Skeletal muscle satellite cell (primary cell): ENCODE measurements at regions not wholly inside any gene's neighbourhood (a gene's known extent, or its start where the extent isn't known, plus 50 kb on each side); places are given as distances from the start of the nearest gene placed in this dataset.

Source experiments
- H3K27me3 ChIP-seq: 2 replicates; pipeline ENCODE4 v1.7.0; 2013; ENCODE audit warnings: low read length; ENCODE audit not compliant: control insufficient read depth, insufficient read depth
- H3K36me3 ChIP-seq: 2 replicates; pipeline ENCODE4 v1.7.0; 2013; ENCODE audit warnings: mild to moderate bottlenecking, control low read depth, low read length; ENCODE audit not compliant: insufficient read depth
- H3K4me1 ChIP-seq: 2 replicates; pipeline ENCODE4 v1.7.0; 2013; ENCODE audit warnings: low read length; ENCODE audit not compliant: control insufficient read depth, insufficient read depth
- H3K4me2 ChIP-seq: 2 replicates; pipeline ENCODE4 v1.7.0; 2013; ENCODE audit warnings: mild to moderate bottlenecking, low read length
- H3K4me3 ChIP-seq: 2 replicates; pipeline ENCODE4 v1.7.0; 2013; ENCODE audit warnings: low read length
- H3K9ac ChIP-seq: 2 replicates; pipeline ENCODE4 v1.7.0; 2013; ENCODE audit warnings: mild to moderate bottlenecking, low read depth, low read length, moderate library complexity
- H3K9me3 ChIP-seq: replicated peaks from 2 replicates; pipeline ENCODE4 v1.7.0; 2013; ENCODE audit warnings: mild to moderate bottlenecking, control low read depth, low read length

DNA sequence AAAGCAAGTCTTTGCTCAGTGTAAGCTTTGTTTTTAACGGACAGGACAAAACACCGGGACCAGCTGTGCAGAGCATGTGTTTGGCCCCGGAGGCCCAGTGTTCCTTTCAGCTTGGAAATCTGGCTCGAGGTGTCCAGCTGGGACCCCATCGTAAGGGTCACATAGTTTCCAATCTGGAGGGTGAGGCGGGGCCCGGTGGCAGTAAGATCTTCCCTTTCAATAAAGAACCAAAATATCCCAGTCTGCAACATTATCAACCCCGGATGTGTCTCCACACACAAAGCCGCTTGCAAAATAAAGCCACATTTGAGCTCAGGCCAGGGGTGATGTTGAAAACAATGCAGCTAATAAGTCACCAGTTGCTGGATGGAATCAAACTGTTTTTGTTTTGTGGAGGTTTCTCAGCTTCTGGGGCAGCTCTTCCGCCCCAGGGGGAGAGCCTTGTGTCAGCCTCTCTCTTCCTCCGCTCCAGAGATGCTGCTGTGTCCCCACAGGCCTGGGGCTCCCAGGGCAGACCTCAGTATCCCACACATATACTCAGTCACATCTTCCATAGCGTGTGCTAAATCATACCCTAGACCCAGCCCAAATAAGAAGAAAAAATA lies 138.6 kb upstream of the GLI2 start:
- H3K9me3 ChIP-seq: no peaks in the 10 kb centered on the region
- no peaks in the 10 kb centered on the region for H3K27me3 ChIP-seq
- H3K36me3 ChIP-seq: no peaks in the 10 kb centered on the region
- H3K4me2 ChIP-seq: peak overlapping the region; percentile 26
- no peak overlapping the region for H3K4me3 ChIP-seq
- H3K4me1 ChIP-seq: peaks cover 35% of the 10 kb centered on the region
- H3K9ac ChIP-seq: peak overlapping the region; percentile 50

DNA sequence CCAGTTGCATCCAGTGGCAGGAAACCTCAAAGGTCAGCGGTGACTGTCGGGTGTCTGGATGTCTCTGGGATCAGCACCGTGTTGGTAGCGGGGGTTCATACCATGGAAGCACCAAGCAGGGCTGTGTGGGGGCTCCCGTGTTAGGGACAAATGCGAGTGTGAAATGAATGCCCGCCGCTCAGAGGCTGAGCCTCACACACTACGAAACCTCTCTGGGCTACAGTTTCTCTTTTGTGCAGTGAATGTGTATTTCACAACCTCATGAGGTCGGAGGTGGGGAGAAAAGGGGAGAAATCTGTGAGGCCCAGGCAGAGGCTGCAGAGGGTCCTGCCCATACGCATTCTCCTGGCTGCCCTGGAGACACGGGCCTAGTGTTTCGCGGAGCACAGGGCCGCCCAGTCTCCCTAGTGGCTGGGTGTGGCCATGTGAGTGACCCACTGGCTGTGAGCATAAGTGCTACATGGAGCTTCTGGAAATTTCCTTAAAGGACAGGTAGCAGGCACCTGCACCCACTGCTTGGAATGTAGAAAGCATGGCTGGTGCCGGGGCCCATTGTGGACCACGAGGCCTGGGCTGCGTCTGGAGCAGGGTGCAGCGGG lies 138.0 kb upstream of the GLI2 start:
- H3K4me2 ChIP-seq: peak overlapping the region; percentile 26
- H3K9ac ChIP-seq: peak overlapping the region; percentile 50
- no peaks in the 10 kb centered on the region for H3K9me3 ChIP-seq
- H3K27me3 ChIP-seq: no peaks in the 10 kb centered on the region
- no peaks in the 10 kb centered on the region for H3K36me3 ChIP-seq
- H3K4me3 ChIP-seq: no peak overlapping the region
- peaks cover 35% of the 10 kb centered on the region for H3K4me1 ChIP-seq

DNA sequence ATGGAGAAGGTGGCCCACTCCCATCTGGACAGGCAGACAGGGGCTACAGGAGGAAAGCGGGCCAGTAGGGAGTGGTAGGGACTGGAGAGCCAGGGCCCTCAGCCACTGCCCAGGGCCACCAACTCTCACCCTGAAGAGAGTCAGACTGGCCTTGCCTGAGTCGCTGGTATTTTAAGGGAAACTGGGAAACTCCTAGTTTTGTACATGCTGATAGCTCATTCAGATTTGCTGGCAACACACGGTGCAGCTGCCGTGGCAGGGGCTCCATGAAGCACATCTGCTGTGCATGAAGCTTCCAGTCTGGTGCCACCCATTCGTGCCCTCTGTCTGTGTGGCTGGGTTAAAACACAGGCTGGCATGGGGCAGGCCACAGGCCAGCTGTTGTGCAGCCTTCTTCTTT lies 137.3 kb upstream of the GLI2 start:
- Histone ChIP-seq H3K9me3 (no peaks in the 10 kb centered on the region), H3K4me3 (no peak overlapping the region)

DNA sequence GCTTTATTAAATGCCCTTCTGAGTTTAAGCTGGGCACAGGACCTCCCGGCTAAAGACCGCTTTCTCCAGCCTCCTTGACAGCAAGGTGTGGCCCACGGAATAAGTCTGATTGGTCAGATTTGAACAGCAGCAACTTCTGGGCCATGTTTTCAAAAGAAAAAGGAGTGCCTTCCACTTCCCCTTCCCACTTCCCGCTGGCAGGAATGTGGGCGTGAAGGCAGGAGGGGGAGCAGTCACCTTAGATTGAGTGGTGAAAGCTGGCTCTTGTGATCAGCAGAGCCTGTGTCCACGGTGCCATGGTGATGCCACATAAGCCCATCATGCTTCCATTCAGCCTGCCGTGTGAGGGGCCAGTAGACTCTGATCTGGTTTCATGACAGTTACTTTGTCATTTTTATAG lies 136.6 kb upstream of the GLI2 start:
- Histone ChIP-seq H3K9me3 (no peaks in the 10 kb centered on the region), H3K4me2 (no peak overlapping the region), H3K4me1 (peaks cover 39% of the 10 kb centered on the region), H3K9ac (no peak overlapping the region), H3K27me3 (no peaks in the 10 kb centered on the region), H3K36me3 (no peaks in the 10 kb centered on the region), H3K4me3 (no peak overlapping the region)

More for the DNA sequence above, 137.3 kb upstream of the GLI2 start:
- no peaks in the 10 kb centered on the region for H3K27me3 ChIP-seq
- no peak overlapping the region for H3K4me2 ChIP-seq
- peaks cover 35% of the 10 kb centered on the region for H3K4me1 ChIP-seq
- no peak overlapping the region for H3K9ac ChIP-seq
- H3K36me3 ChIP-seq: no peaks in the 10 kb centered on the region

DNA sequence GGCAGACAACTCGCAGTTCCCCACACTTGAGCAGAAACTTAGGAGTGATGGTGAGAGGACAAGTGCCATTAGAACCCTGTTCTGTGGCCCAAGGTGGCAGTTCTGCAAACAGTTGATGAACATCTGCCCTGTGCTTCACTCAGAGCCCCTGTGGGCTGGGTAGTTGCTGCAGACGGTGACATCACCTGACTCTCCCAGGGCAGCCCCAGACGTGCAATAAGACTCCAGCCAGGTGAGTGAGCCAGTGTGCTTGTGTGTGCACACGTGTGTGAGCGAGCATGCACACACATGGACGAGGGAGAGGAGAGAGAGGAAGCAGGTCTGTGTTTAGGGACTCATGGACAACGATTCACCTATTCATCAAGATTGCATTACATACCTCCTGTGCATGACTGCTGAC lies 136.0 kb upstream of the GLI2 start:
- Histone ChIP-seq H3K4me1 (peaks cover 39% of the 10 kb centered on the region), H3K9ac (no peak overlapping the region), H3K4me3 (no peak overlapping the region), H3K9me3 (no peaks in the 10 kb centered on the region), H3K36me3 (no peaks in the 10 kb centered on the region), H3K4me2 (no peak overlapping the region), H3K27me3 (no peaks in the 10 kb centered on the region)

DNA sequence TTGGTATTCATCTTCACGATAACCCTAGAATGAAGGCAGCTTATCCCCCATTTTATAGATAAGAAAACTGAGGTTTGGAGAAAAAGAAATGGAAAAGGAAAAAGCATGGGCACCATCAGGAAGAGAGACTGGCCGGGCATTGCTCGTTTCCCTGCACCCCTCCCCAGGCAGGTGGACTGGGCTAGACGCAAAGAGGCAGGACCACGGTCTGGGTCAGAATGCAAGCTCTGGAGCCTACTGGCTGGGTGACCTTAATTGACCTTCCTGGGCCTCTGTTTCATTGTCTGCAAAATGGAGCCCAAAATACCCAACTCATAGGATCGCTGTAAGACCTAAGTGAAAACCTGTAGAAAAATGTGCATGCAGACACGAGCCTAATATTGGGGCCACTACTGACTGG lies 135.3 kb upstream of the GLI2 start:
- no peaks in the 10 kb centered on the region for H3K27me3 ChIP-seq
- no peaks in the 10 kb centered on the region for H3K36me3 ChIP-seq
- H3K4me3 ChIP-seq: no peak overlapping the region
- H3K4me2 ChIP-seq: no peak overlapping the region
- no peaks in the 10 kb centered on the region for H3K9me3 ChIP-seq
- peaks cover 39% of the 10 kb centered on the region for H3K4me1 ChIP-seq
- H3K9ac ChIP-seq: no peak overlapping the region

DNA sequence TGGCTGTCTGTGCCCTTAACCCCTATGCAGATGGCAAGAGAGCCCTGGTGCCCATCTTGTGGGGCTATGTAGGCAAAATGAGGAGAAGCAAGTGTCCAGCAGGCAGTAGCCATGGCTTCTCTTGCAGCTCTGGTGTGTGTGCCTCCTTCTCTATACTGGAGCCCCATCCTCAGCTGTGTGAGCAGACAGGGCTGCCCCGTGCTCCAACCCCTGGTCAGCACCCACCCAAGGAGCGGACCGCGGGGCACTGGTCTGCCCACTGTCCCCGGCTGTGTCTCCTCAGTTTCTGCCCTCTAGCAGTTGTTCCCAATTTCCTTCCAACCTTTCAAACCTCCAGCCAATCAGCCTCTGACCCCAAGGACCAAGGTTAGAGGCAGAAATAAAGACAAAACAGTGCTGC lies 134.9 kb upstream of the GLI2 start:
- H3K27me3 ChIP-seq: no peaks in the 10 kb centered on the region
- H3K9me3 ChIP-seq: no peaks in the 10 kb centered on the region
- H3K36me3 ChIP-seq: no peaks in the 10 kb centered on the region
- no peak overlapping the region for H3K4me3 ChIP-seq
- H3K4me1 ChIP-seq: peaks cover 35% of the 10 kb centered on the region
- H3K9ac ChIP-seq: no peak overlapping the region
- H3K4me2 ChIP-seq: no peak overlapping the region

DNA sequence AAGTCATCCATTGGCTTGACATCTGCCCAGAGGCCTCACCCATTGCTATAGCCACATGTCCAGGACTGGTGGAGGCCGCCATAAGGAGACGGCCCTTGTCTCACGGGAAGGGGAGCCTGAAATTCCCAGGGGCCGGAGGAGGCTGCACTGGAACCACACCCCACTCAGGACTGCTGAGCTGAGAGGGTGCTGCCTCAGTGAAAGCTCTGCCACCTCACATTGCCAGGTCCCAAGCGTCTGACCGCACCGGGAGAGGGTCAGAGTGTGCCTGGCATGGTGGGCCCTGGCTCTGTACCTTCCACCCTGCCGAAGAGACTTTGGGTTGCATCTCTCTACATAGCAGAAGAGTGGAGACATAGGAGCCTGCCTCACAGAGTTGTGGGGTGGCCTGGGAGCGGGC lies 134.1 kb upstream of the GLI2 start:
- H3K4me1 ChIP-seq: peaks cover 27% of the 10 kb centered on the region
- H3K27me3 ChIP-seq: no peaks in the 10 kb centered on the region

DNA sequence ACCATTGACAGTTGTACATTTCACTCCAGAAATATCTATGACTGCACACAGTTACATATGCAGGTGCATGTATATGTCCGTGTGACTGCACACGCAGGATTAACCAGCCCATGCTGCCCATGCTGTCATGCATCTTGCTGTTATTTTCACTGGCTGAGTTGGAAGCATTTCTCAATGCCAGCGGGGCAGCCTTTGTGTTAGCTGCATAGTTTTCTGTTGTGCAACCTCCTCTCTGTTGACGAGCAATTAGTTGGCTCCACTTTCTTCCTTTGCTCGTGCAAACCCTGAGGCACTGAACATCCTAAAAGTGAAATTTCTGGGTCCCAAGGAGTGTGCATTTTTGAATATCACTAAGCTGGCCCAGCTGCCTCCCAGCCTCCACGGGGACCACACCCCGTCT lies 133.4 kb upstream of the GLI2 start:
- Histone ChIP-seq H3K27me3 (no peaks in the 10 kb centered on the region), H3K9ac (no peak overlapping the region), H3K4me3 (no peak overlapping the region), H3K4me2 (no peak overlapping the region), H3K9me3 (no peaks in the 10 kb centered on the region), H3K4me1 (peaks cover 25% of the 10 kb centered on the region), H3K36me3 (no peaks in the 10 kb centered on the region)

More for the DNA sequence above, 134.1 kb upstream of the GLI2 start:
- H3K9me3 ChIP-seq: no peaks in the 10 kb centered on the region
- H3K4me3 ChIP-seq: no peak overlapping the region
- no peak overlapping the region for H3K4me2 ChIP-seq
- H3K9ac ChIP-seq: no peak overlapping the region
- no peaks in the 10 kb centered on the region for H3K36me3 ChIP-seq

DNA sequence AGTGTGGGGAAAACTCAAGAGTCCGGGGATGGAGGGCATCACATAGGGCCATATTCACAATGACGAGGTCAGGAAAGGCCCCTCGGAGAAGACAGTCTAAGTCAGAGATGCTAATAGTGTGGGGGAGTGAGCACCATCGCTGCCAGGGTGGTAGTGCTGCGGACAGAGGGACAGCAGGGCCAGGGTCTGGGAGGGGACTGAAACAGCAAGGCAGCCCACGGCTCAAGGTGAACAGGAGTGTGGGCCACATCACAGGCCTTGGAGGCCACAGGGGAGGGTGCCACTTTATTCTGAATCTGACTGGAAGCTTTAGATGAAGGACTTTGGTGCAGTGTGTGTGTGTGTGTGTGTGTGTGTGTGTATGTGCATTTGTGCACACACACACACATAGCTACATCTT lies 130.9 kb upstream of the GLI2 start:
- Histone ChIP-seq H3K36me3 (no peaks in the 10 kb centered on the region), H3K27me3 (no peaks in the 10 kb centered on the region), H3K9me3 (no peaks in the 10 kb centered on the region), H3K4me1 (peaks cover 9% of the 10 kb centered on the region), H3K4me3 (no peak overlapping the region), H3K4me2 (no peak overlapping the region), H3K9ac (no peak overlapping the region)

DNA sequence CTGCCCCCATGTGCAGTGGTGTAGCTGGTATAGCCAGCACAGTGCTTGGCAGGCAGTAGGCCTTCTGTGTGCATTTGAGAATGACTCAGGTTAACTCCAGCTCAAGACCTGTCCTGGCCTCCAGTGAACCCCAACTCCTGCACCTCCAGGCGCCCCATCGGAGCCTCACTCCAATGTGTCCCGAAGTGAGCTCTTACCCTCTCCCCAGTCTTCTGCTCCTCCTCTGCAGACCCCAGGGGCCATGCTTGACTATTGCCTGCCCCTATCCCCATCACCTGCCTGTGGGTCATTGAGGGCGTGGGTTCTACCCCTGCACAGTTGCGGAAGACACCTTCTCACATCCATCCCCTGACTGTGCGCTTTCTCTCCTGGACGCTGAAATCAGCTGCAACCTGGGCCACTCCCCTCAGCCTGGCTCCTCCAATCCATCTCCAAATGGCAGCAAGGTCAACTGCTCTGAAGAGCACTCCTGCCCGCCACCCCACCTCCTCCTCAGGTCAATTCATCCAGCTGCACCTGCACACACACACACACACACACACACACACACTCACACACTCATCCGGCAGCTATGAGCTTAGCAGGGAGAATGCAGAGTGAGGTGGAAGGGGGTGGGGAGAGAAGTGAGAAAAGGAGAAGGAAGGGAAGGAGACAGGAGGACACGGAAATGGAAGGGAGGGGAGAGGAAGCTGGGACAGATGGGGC lies 130.3 kb upstream of the GLI2 start:
- Histone ChIP-seq H3K9me3 (no peaks in the 10 kb centered on the region), H3K36me3 (no peaks in the 10 kb centered on the region), H3K27me3 (no peaks in the 10 kb centered on the region), H3K4me3 (no peak overlapping the region), H3K4me1 (peaks cover 9% of the 10 kb centered on the region), H3K4me2 (no peak overlapping the region), H3K9ac (no peak overlapping the region)

DNA sequence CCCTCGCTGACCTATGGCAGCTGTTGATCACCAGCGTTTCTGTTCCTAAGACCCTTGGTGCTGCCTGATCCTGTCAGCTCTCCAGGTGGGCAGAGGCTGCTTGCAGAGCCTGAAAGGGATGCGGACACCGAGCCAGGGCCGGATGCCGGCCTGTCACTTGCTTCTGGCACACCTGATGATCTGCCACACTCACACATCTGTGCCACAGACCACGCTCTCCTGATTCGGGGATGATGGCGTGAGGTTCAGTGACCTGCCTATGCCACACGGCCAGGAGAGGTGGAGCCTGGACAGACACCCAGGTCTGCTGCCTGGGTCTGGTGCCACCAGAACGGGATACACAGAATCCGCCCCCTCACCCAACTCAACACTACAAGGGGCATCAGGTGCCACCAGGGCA lies 129.4 kb upstream of the GLI2 start:
- Histone ChIP-seq H3K9me3 (no peaks in the 10 kb centered on the region), H3K36me3 (no peaks in the 10 kb centered on the region), H3K4me2 (no peak overlapping the region), H3K9ac (no peak overlapping the region), H3K27me3 (no peaks in the 10 kb centered on the region), H3K4me1 (peaks cover 11% of the 10 kb centered on the region), H3K4me3 (no peak overlapping the region)
